Stimulated activated CD8-positive, alpha-beta memory T cell treated with anti-CD3 and anti-CD28 coated beads, Interleukin-12 subunit alpha, Interleukin-12 subunit beta, amount 100 ng/mL, for 24 hours (primary cell): ENCODE measurements at regions not wholly inside any gene's neighbourhood (a gene's known extent, or its start where the extent isn't known, plus 50 kb on each side); places are given as distances from the start of the nearest gene placed in this dataset.
"Not testable (repeated sequence)": the region's sequence is repeated elsewhere in the genome, so short reads cannot be mapped to it uniquely, and the experiment has no call there.

ENCODE experiments used
- DNase-seq: peaks from one replicate; pipeline ENCODE4 v3.0.0-alpha.2; 2020; ENCODE audit errors: extremely low read depth

GRCh38 chr10:118948786-118949185 lies 80.7 kb upstream of the NANOS1 start:
- DNase-seq: no peak

GRCh38 chr10:118950190-118950680 lies 79.3 kb upstream of the NANOS1 start:
- no peak for DNase-seq

DNA sequence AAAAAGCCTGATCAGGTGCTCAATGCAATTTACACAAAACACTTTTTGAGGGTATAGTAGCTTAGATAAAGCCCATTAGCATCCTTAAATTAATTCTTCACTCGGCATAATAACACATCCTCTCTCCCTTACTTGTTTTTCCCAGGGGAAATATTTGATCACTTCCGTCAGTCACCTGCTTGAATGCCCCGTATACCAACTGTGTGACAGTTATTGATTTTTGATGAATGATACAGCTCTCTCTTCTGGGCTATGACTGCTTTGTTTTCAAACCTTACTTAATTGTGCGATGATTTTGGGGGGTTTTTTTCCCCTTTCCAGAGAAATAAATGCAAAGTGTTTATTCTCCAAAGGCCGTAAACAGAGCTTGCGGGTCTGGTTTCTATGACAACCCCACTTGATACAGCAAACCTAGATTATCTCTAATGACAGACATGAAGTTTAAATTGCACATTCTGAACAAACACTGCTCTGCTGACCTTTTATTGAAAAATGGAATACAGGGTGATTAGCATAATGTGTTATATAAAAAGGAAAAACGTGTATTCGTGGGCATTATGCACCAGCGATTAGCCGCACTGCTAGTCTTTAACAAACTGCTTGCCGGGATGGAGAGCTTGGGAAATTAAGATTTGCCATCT lies 78.4 kb upstream of the NANOS1 start:
- DNase-seq: no peak

DNA sequence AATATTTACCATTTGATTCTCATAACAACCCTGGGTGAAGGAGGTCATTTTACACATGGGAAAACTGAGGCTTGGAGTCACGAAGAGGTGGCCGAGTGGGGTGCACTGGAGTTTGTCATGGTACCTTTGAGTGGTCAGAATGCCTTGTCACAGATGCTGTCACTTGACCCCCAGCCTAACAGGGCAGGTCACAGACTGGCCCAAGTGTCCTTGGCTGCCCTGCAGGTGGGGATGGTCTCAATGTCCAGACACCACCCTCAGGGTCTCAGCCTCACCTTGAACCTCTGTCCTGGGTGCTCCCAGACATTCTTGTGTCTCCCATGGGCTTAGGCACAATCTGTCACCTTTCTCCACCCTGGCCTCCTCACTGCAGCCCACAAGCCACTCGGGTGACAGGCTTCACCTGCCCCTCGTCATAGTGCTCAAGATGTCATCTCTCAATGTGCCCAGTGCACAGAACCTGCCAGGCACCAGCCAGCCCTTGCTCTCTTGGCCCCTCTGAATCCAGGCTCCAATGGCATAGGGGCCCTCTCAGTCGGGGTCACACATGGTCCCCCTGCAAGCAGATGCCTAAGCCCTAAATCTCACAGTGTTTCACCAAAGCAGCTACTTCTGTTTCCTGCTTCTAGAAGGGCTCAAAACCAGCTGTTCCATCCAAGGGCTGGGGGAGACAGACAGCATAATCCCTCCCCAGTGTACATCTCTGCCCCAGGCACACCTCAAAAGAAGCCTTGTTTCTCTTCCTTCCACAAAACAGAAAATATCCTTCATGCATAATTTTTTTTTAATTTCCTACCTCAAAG lies 76.8 kb upstream of the NANOS1 start:
- no peak for DNase-seq

- no peak for DNase-seq
Observed at GRCh38 chr10:118953598-118954393, 75.7 kb upstream of the NANOS1 start.

DNA sequence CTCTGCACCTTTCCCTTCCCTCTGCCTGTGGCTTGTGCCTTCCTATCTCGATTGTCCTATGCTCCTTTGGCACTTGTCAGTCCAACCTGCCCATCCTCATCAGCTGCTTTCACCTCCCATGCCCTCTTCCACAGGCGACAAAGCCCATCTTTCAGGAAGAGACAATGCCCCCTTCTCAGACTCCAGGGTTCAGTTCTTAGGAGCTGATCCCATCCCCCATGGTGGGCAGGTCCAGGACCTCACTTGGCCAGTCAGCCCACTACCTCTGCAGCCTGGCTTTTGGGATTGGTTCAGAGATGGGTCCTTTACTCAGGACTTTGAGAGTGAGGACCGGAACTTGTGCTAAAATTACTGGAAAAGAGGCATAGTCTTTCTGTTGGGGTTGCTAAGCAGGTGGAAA lies 74.0 kb upstream of the NANOS1 start:
- DNase-seq: no peak

DNA sequence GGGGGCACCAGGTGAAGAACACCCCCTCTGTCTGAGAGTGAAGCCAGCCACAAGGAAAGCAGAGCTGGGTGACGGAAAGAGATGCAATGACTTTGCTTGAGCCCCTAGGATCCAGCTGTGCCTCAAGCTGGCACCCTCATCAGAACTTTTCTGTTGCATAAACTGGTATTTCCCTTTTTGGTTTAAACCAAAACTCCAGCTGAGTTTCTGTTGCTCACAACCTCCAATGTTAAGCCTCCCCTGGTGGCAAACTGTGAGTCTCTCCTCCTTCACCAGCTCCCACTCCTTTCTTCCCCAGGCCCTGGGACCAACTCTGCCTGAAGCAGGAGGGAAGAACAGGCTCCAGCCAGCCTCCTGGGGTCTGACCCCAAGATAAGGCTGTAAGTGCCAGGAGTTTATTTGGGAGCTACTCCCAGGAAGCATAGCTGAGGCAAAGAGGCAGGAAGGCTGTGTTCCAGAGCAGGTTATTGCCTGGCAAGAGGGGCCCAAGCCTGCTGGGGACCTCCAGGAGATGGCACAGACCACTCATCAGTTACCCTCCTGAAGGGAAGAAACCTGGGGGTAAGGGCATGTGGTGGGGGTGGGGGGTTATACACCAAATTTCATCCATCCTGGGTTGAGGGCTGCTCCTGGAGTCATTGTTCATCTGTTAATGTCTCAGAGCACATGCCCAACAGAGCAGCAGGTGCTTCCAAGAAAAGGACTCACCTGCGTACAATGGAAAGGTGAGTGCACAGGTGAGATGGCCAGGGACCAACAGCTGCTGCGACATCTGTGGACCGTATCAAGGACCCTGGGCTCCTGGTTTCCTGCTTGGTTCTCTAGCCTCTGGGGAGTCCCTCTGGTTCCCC lies 73.3 kb upstream of the NANOS1 start:
- no peak for DNase-seq

GRCh38 chr10:118956802-118957442 lies 72.6 kb upstream of the NANOS1 start:
- DNase-seq: no peak

GRCh38 chr10:118957443-118957825 lies 72.1 kb upstream of the NANOS1 start:
- DNase-seq: no peak

GRCh38 chr10:118957966-118958365 lies 71.5 kb upstream of the NANOS1 start:
- no peak for DNase-seq

DNA sequence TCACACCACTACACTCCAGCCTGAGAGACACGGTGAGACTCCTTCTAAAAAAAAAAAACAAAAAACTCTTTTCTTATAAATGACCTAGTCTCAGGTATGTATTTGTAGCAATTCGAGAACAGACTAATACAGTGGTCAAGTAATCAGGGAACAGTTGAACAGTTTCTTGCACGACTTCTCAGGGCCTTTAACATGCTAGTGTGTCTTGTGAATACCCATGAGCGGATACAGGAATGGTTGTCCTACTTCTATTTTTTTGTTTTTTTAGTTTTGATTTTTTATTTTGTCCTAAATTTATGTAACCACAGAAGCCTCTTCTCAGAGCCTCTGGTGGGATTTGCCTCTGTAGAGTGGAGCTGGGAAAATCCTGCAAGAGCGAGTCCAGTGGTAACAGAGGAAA lies 71.0 kb upstream of the NANOS1 start:
- no peak for DNase-seq

- no peak for DNase-seq
Observed at GRCh38 chr10:118958984-118959925, 70.3 kb upstream of the NANOS1 start.

DNA sequence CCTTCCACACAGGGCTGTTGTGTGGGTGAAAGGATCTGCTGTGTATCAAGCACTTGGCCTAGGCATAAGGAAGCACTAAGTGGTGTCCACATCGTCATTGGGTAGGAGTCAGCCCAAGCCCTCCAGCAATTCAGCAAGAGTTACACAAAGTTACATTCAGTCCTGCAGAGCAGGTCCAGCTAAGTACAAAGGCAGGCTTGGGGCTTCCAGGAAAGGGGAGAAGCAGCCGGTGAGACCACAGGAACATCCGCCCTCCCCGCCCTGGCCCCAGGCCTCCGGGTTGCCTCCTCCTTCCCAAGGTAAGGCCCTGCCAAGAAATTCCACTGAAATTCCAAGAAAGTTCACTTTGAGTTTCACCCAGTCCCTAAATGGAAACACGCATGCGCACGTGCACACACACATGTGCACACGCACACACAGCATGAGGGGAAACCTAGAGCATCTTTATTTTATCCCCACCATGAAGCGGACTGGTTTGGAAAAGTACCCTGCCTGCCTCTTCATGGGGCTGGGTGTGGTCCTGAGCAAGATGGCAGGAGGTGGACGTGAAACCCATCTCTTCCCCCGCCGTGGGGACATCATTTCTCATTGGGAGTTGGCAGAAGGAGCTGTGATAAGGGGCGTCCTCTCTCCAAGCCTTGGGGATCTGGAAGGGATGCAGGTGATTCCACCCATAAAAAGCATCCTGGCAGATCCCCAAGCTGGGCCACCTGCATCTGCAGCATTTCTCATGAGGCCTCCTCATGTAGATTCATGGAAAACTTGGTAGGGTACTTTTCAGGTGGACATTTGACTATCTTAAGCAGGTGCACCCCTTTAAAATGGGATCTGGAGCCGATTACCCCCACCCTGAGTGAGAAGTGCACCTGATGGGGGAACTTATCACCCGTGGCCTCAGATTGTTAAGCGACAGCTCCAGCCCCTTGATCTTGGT lies 69.1 kb upstream of the NANOS1 start:
- no peak for DNase-seq

- no peak for DNase-seq
Observed at GRCh38 chr10:118961436-118961835, 68.1 kb upstream of the NANOS1 start.

- not testable (repeated sequence) for DNase-seq
Observed at GRCh38 chr10:118962331-118962868, 67.1 kb upstream of the NANOS1 start.

DNA sequence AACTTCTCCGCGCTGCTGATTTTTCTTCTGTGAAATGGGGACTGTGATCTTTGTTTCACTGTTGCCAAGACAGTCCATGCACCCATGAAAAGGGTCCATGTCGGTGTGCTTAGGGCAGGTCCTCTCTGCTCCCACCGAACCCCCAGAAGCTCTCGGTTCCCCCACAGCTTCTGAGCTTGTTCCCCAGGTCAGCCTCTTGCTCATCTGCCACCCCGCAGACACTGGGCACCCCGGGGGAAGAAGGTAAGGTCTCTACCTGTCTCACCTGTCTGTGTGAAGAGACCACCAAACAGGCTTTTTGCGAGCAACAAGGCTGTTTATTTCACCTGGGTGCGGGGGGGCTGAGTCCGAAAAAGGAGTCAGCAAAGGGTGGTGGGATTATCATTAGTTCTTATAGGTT lies 66.2 kb upstream of the NANOS1 start:
- DNase-seq: no peak

- DNase-seq: no peak
Observed at GRCh38 chr10:118963933-118964332, 65.6 kb upstream of the NANOS1 start.

DNA sequence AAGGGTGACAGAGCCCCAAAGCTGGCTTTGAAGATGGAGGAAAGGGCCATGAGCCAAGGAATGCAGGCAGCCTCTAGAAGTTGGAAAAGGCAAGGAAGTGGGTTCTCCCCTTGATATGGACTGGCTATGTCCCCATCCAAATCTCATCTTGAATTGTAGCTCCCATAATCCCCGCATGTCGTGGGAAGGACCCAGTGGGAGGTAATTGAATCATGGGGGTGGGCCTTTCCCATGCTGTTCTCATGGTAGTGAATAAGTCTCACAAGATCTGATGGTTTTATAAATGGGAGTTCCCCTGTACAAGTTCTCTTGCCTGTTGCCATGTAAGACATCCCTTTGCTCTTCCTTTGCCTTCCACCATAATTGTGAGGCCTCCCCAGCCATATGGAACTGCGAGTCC lies 65.0 kb upstream of the NANOS1 start:
- DNase-seq: not testable (repeated sequence)

- DNase-seq: no peak
Observed at GRCh38 chr10:118965096-118965495, 64.4 kb upstream of the NANOS1 start.
